Keratinocyte (primary cell): ENCODE measurements at regions not wholly inside any gene's neighbourhood (a gene's known extent, or its start where the extent isn't known, plus 50 kb on each side); places are given as distances from the start of the nearest gene placed in this dataset.

Experiments
- DNase-seq: peaks from one replicate; pipeline ENCODE4 v3.0.0-alpha.2; 2011; ENCODE audit warnings: low read depth, missing footprints, low spot score
- FAIRE-seq: peaks from 2 replicates; lab custom pipeline; 2011; peaks lifted over from hg19 to GRCh38; lab: Jason Lieb, UNC
- H2AFZ ChIP-seq: 2 replicates; pipeline ENCODE4 v1.6.0; 2012; ENCODE audit warnings: low read length, control low read depth, inconsistent platforms; ENCODE audit not compliant: control insufficient read depth
- H3K27ac ChIP-seq: 2 replicates; pipeline ENCODE4 v1.5.1; 2011; ENCODE audit warnings: low read length; ENCODE audit not compliant: control insufficient read depth, insufficient read depth
- H3K27me3 ChIP-seq: 3 replicates; pipeline ENCODE4 v1.6.0; 2011; ENCODE audit warnings: low read length; ENCODE audit not compliant: control insufficient read depth, insufficient read depth; ENCODE audit errors: extremely low read depth
- H3K36me3 ChIP-seq, 2 experiments: 2 replicates in 1 of 2; 3 replicates in 1 of 2; pipeline ENCODE4 v1.5.1; 2011; ENCODE audit warnings: low read length in 2 of 2, mild to moderate bottlenecking in 1 of 2; ENCODE audit not compliant: control insufficient read depth in 2 of 2, insufficient read depth in 2 of 2; ENCODE audit errors: extremely low read depth in 1 of 2
- H3K4me1 ChIP-seq: 3 replicates; pipeline ENCODE4 v1.5.1; 2011; ENCODE audit warnings: low read length; ENCODE audit not compliant: control insufficient read depth, insufficient read depth; ENCODE audit errors: extremely low read depth
- H3K4me2 ChIP-seq: 3 replicates; pipeline ENCODE4 v1.6.0; 2011; ENCODE audit warnings: low read depth, low read length; ENCODE audit not compliant: control insufficient read depth, insufficient read depth; ENCODE audit errors: extremely low read depth
- H3K4me3 ChIP-seq, 3 experiments: fragments of 200-600 bp in 1 of 3; sonication (generic) in 1 of 3; 2 replicates in 2 of 3; 3 replicates in 1 of 3; pipeline ENCODE4 v1.5.1; 2011 to 2016; ENCODE audit warnings: low read length in 3 of 3, mild to moderate bottlenecking in 3 of 3, control low read depth in 2 of 3, inconsistent platforms in 1 of 3, low read depth in 1 of 3, mixed read lengths in 1 of 3, mixed run types in 1 of 3, moderate library complexity in 1 of 3; ENCODE audit not compliant: control insufficient read depth in 2 of 3, insufficient read depth in 2 of 3; ENCODE audit errors: extremely low read depth in 1 of 3
- H3K79me2 ChIP-seq: 2 replicates; pipeline ENCODE4 v1.6.0; 2012; ENCODE audit warnings: low read length; ENCODE audit not compliant: control insufficient read depth, insufficient read depth
- H3K9ac ChIP-seq: 3 replicates; pipeline ENCODE4 v1.6.0; 2011; ENCODE audit warnings: low read length; ENCODE audit not compliant: control insufficient read depth, insufficient read depth; ENCODE audit errors: extremely low read depth
- H3K9me1 ChIP-seq: 3 replicates; pipeline ENCODE4 v1.6.0; 2011; ENCODE audit warnings: low read length; ENCODE audit not compliant: control insufficient read depth, insufficient read depth; ENCODE audit errors: extremely low read depth
- H3K9me3 ChIP-seq: 2 replicates; pipeline ENCODE4 v1.5.1; 2012; ENCODE audit warnings: low read depth, low read length; ENCODE audit not compliant: control insufficient read depth
- H4K20me1 ChIP-seq: 3 replicates; pipeline ENCODE4 v1.6.0; 2011; ENCODE audit warnings: low read length; ENCODE audit not compliant: control insufficient read depth, insufficient read depth; ENCODE audit errors: extremely low read depth
- CTCF ChIP-seq, 3 experiments: IDR thresholded peaks in 1 of 3; conservative IDR thresholded peaks in 1 of 3; optimal IDR thresholded peaks in 1 of 3; 2 replicates in 2 of 3; 3 replicates in 1 of 3; pipeline versions ENCODE3 to v1.5.1; 2011; ENCODE audit warnings: low read length in 3 of 3, mild to moderate bottlenecking in 3 of 3, moderate library complexity in 2 of 3, control low read depth in 1 of 3, inconsistent platforms in 1 of 3; ENCODE audit not compliant: insufficient read depth in 2 of 3; ENCODE audit errors: extremely low read depth in 1 of 3
- EZH2 ChIP-seq: IDR thresholded peaks from one replicate; pipeline ENCODE4 v1.6.1; 2012; ENCODE audit warnings: inconsistent platforms, mild to moderate bottlenecking, low read length, moderate library complexity
- dilution Hi-C: fragments of 300-500 bp; cut with MboI; formaldehyde crosslinking; loops from one replicate; pipeline ENCODE4 v1.7.0; 2020; ENCODE audit warnings: low sequenced_read_pairs; ENCODE audit not compliant: extremely low pct_ligation_motif_present

- H2AFZ ChIP-seq: no peak overlapping the region
- no peak overlapping the region for H3K9ac ChIP-seq
- no peak overlapping the region for H3K4me2 ChIP-seq
- H3K79me2 ChIP-seq: no peaks in the 10 kb centered on the region
- no peak overlapping the region for H3K4me3 ChIP-seq
- no peaks in the 10 kb centered on the region for H3K27me3 ChIP-seq
- H3K9me3 ChIP-seq: no peaks in the 10 kb centered on the region
- dilution Hi-C loops: no loop called here
- no peaks in the 10 kb centered on the region for H3K4me1 ChIP-seq
- H3K9me1 ChIP-seq: no peaks in the 10 kb centered on the region
- H4K20me1 ChIP-seq: no peaks in the 10 kb centered on the region
- H3K27ac ChIP-seq: no peak overlapping the region
- H3K36me3 ChIP-seq: no peaks in the 10 kb centered on the region
- no peak for DNase-seq
- no peak for FAIRE-seq
- TF ChIP-seq EZH2: no peak
- TF ChIP-seq CTCF (optimal IDR thresholded peaks at IDR 0.05 in 1 of 3, IDR thresholded peaks at IDR 0.05 in 1 of 3, conservative IDR thresholded peaks at IDR 0.05 in 1 of 3; ENCODE audit: extremely low read depth in 1 of 3, insufficient read depth in 2 of 3, low read length in 3 of 3): no peak
Measured at GRCh38 chr2:41916177-41916576, 131.6 kb upstream of the PKDCC start.

- H3K9me3 ChIP-seq: no peaks in the 10 kb centered on the region
- FAIRE-seq (no peak), DNase-seq (no peak)
- no peak overlapping the region for H2AFZ ChIP-seq
- H3K4me1 ChIP-seq: no peaks in the 10 kb centered on the region
- no peak overlapping the region for H3K27ac ChIP-seq
- H4K20me1 ChIP-seq: no peaks in the 10 kb centered on the region
- H3K9ac ChIP-seq: no peak overlapping the region
- no peaks in the 10 kb centered on the region for H3K36me3 ChIP-seq
- no peak for TF ChIP-seq EZH2
- TF ChIP-seq CTCF (optimal IDR thresholded peaks at IDR 0.05 in 1 of 3, IDR thresholded peaks at IDR 0.05 in 1 of 3, conservative IDR thresholded peaks at IDR 0.05 in 1 of 3; ENCODE audit: extremely low read depth in 1 of 3, insufficient read depth in 2 of 3, low read length in 3 of 3): no peak
- no peaks in the 10 kb centered on the region for H3K27me3 ChIP-seq
- no peaks in the 10 kb centered on the region for H3K9me1 ChIP-seq
- H3K4me3 ChIP-seq: no peak overlapping the region
- dilution Hi-C loops: no loop called here
- H3K79me2 ChIP-seq: no peaks in the 10 kb centered on the region
- no peak overlapping the region for H3K4me2 ChIP-seq
Measured at GRCh38 chr2:41917587-41917986, 130.2 kb upstream of the PKDCC start.
